HG03139 (cell line): ENCODE measurements at regions not wholly inside any gene's neighbourhood (a gene's known extent, or its start where the extent isn't known, plus 50 kb on each side); places are given as distances from the start of the nearest gene placed in this dataset.
"Not testable (repeated sequence)": the region's sequence is repeated elsewhere in the genome, so short reads cannot be mapped to it uniquely, and the experiment has no call there.

Source experiments
- ATAC-seq: cut with Tn5 transposase; IDR thresholded peaks from one replicate; pipeline ENCODE4 v1.9.1; 2021; ENCODE audit not compliant: unreplicated experiment

- ATAC-seq: no peak
Measured at GRCh38 chr21:36591326-36591970, 107.5 kb upstream of the SIM2 start.

- no peak for ATAC-seq
Measured at GRCh38 chr21:36596174-36596573, 102.7 kb upstream of the SIM2 start.

- ATAC-seq: no peak
Measured at GRCh38 chr21:36601362-36601761, 97.6 kb upstream of the SIM2 start.

GRCh38 chr21:36602735-36603134 lies 96.2 kb upstream of the SIM2 start:
- ATAC-seq: no peak

GRCh38 chr21:36603221-36603620 lies 95.7 kb upstream of the SIM2 start:
- ATAC-seq: no peak

GRCh38 chr21:36605426-36605825 lies 93.5 kb upstream of the SIM2 start:
- no peak for ATAC-seq

GRCh38 chr21:36606287-36606982 lies 92.5 kb upstream of the SIM2 start:
- no peak for ATAC-seq

GRCh38 chr21:36606983-36607325 lies 92.0 kb upstream of the SIM2 start:
- ATAC-seq: no peak

GRCh38 chr21:36608041-36608896 lies 90.6 kb upstream of the SIM2 start:
- no peak for ATAC-seq

GRCh38 chr21:36608897-36609225 lies 90.1 kb upstream of the SIM2 start:
- ATAC-seq: no peak

GRCh38 chr21:36609654-36610053 lies 89.3 kb upstream of the SIM2 start:
- ATAC-seq: no peak

- no peak for ATAC-seq
Measured at GRCh38 chr21:36610201-36610600, 88.7 kb upstream of the SIM2 start.

GRCh38 chr21:36610935-36611334 lies 88.0 kb upstream of the SIM2 start:
- no peak for ATAC-seq

GRCh38 chr21:36611379-36611778 lies 87.5 kb upstream of the SIM2 start:
- no peak for ATAC-seq

GRCh38 chr21:36613059-36613458 lies 85.9 kb upstream of the SIM2 start:
- ATAC-seq: no peak

GRCh38 chr21:36613554-36613953 lies 85.4 kb upstream of the SIM2 start:
- no peak for ATAC-seq

- ATAC-seq: no peak
Measured at GRCh38 chr21:36615274-36615964, 83.5 kb upstream of the SIM2 start.

- not testable (repeated sequence) for ATAC-seq
Measured at GRCh38 chr21:36616773-36617172, 82.1 kb upstream of the SIM2 start.

- ATAC-seq: not testable (repeated sequence)
Measured at GRCh38 chr21:36621794-36622193, 77.1 kb upstream of the SIM2 start.

- no peak for ATAC-seq
Measured at GRCh38 chr21:36624105-36624504, 74.8 kb upstream of the SIM2 start.

GRCh38 chr21:36626791-36627190 lies 72.1 kb upstream of the SIM2 start:
- ATAC-seq: no peak

- no peak for ATAC-seq
Measured at GRCh38 chr21:36627242-36627641, 71.7 kb upstream of the SIM2 start.
